GM21360 (cell line): ENCODE measurements at regions not wholly inside any gene's neighbourhood (a gene's known extent, or its start where the extent isn't known, plus 50 kb on each side); places are given as distances from the start of the nearest gene placed in this dataset.
"Not testable (repeated sequence)": the region's sequence is repeated elsewhere in the genome, so short reads cannot be mapped to it uniquely, and the experiment has no call there.

ENCODE experiments used
- ATAC-seq: cut with Tn5 transposase; IDR thresholded peaks from one replicate; pipeline ENCODE4 v1.9.1; 2021; ENCODE audit warnings: mild to moderate bottlenecking, moderate library complexity; ENCODE audit not compliant: unreplicated experiment

GRCh38 chr18:42378854-42379253 is 423.8 kb downstream of the PIK3C3 start:
- not testable (repeated sequence) for ATAC-seq

GRCh38 chr18:42381236-42381635 is 426.2 kb downstream of the PIK3C3 start:
- not testable (repeated sequence) for ATAC-seq

- ATAC-seq, result no peak
Measured at GRCh38 chr18:42392416-42392815, 437.4 kb downstream of the PIK3C3 start.

- ATAC-seq, result no peak
Measured at GRCh38 chr18:42392926-42393325, 437.9 kb downstream of the PIK3C3 start.

GRCh38 chr18:42394238-42394637 is 439.2 kb downstream of the PIK3C3 start:
- ATAC-seq, result no peak

- ATAC-seq, result no peak
Measured at GRCh38 chr18:42401131-42401673, 446.2 kb downstream of the PIK3C3 start.

- no peak for ATAC-seq
Measured at GRCh38 chr18:42404151-42404550, 449.1 kb downstream of the PIK3C3 start.

GRCh38 chr18:42409005-42409404 is 454.0 kb downstream of the PIK3C3 start:
- no peak for ATAC-seq

GRCh38 chr18:42412281-42412680 is 457.2 kb downstream of the PIK3C3 start:
- no peak for ATAC-seq

GRCh38 chr18:42412896-42413295 is 457.9 kb downstream of the PIK3C3 start:
- no peak for ATAC-seq

- no peak for ATAC-seq
Measured at GRCh38 chr18:42413870-42414269, 458.8 kb downstream of the PIK3C3 start.

- no peak for ATAC-seq
Measured at GRCh38 chr18:42414756-42415454, 459.9 kb downstream of the PIK3C3 start.

- no peak for ATAC-seq
Measured at GRCh38 chr18:42417189-42417588, 462.2 kb downstream of the PIK3C3 start.

- no peak for ATAC-seq
Measured at GRCh38 chr18:42418121-42418520, 463.1 kb downstream of the PIK3C3 start.

- no peak for ATAC-seq
Measured at GRCh38 chr18:42425025-42425424, 470.0 kb downstream of the PIK3C3 start.

GRCh38 chr18:42426496-42427015 is 471.5 kb downstream of the PIK3C3 start:
- no peak for ATAC-seq

- no peak for ATAC-seq
Measured at GRCh38 chr18:42429196-42429595, 474.2 kb downstream of the PIK3C3 start.

GRCh38 chr18:42436222-42436765 is 481.3 kb downstream of the PIK3C3 start:
- no peak for ATAC-seq

- ATAC-seq, result no peak
Measured at GRCh38 chr18:42437001-42437400, 482.0 kb downstream of the PIK3C3 start.

GRCh38 chr18:42437646-42438045 is 482.6 kb downstream of the PIK3C3 start:
- ATAC-seq, result no peak

- ATAC-seq, result no peak
Measured at GRCh38 chr18:42442656-42443055, 487.6 kb downstream of the PIK3C3 start.

GRCh38 chr18:42444349-42444748 is 489.3 kb downstream of the PIK3C3 start:
- no peak for ATAC-seq
